HUES48 (cell line): ENCODE measurements at regions not wholly inside any gene's neighbourhood (a gene's known extent, or its start where the extent isn't known, plus 50 kb on each side); places are given as distances from the start of the nearest gene placed in this dataset.

Source experiments
- H3K27ac ChIP-seq: one replicate; pipeline ENCODE4 v1.7.0; 2013; ENCODE audit warnings: low read depth, low read length, inconsistent platforms
- H3K27me3 ChIP-seq: 2 replicates; pipeline ENCODE4 v1.6.1; 2013; ENCODE audit warnings: mild to moderate bottlenecking, low read length; ENCODE audit not compliant: control insufficient read depth, insufficient read depth
- H3K36me3 ChIP-seq: 2 replicates; pipeline ENCODE4 v1.6.1; 2013; ENCODE audit warnings: low read length; ENCODE audit not compliant: control insufficient read depth, insufficient read depth
- H3K4me1 ChIP-seq: 2 replicates; pipeline ENCODE4 v1.6.1; 2013; ENCODE audit warnings: mild to moderate bottlenecking, low read length; ENCODE audit not compliant: control insufficient read depth, insufficient read depth
- H3K4me3 ChIP-seq: 2 replicates; pipeline ENCODE4 v1.5.1; 2013; ENCODE audit warnings: mild to moderate bottlenecking, low read depth, low read length
- H3K9ac ChIP-seq: 2 replicates; pipeline ENCODE4 v1.6.1; 2013; ENCODE audit warnings: mild to moderate bottlenecking, low read depth, low read length, moderate library complexity
- H3K9me3 ChIP-seq: 2 replicates; pipeline ENCODE4 v1.6.1; 2013; ENCODE audit warnings: low read length; ENCODE audit not compliant: control insufficient read depth, insufficient read depth

GRCh38 chr6:84417260-84417659 lies 189.8 kb upstream of the CEP162 start:
- H3K9me3 ChIP-seq, result no peaks in the 10 kb centered on the region

GRCh38 chr6:84416043-84416657 lies 188.7 kb upstream of the CEP162 start:
- Histone ChIP-seq H3K27ac (no peak overlapping the region), H3K9me3 (no peaks in the 10 kb centered on the region), H3K9ac (no peak overlapping the region), H3K27me3 (no peaks in the 10 kb centered on the region), H3K4me3 (no peak overlapping the region), H3K36me3 (no peaks in the 10 kb centered on the region), H3K4me1 (no peaks in the 10 kb centered on the region; the same call in 1 of the 2 replicates)

More at GRCh38 chr6:84417260-84417659, 189.8 kb upstream of the CEP162 start:
- Histone ChIP-seq H3K27ac (no peak overlapping the region), H3K27me3 (no peaks in the 10 kb centered on the region; the same call in 1 of the 2 replicates), H3K4me1 (peaks cover 4% of the 10 kb centered on the region), H3K4me3 (no peak overlapping the region), H3K9ac (no peak overlapping the region), H3K36me3 (no peaks in the 10 kb centered on the region)

GRCh38 chr6:84415517-84415916 lies 188.1 kb upstream of the CEP162 start:
- no peak overlapping the region for H3K27ac ChIP-seq
- H3K4me1 ChIP-seq, result no peaks in the 10 kb centered on the region; the same call in 1 of the 2 replicates
- H3K36me3 ChIP-seq, result no peaks in the 10 kb centered on the region
- H3K9ac ChIP-seq, result no peak overlapping the region
- no peaks in the 10 kb centered on the region for H3K9me3 ChIP-seq
- no peaks in the 10 kb centered on the region for H3K27me3 ChIP-seq
- H3K4me3 ChIP-seq, result no peak overlapping the region

- H3K9ac ChIP-seq, result no peak overlapping the region
- H3K4me1 ChIP-seq, result no peaks in the 10 kb centered on the region; the same call in 1 of the 2 replicates
- no peaks in the 10 kb centered on the region for H3K27me3 ChIP-seq
These were observed 187.6 kb upstream of the CEP162 start for GRCh38 chr6:84415068-84415467.

GRCh38 chr6:84414531-84414930 lies 187.1 kb upstream of the CEP162 start:
- no peak overlapping the region for H3K4me3 ChIP-seq
- H3K9me3 ChIP-seq, result no peaks in the 10 kb centered on the region
- H3K27me3 ChIP-seq, result no peaks in the 10 kb centered on the region
- H3K27ac ChIP-seq, result no peak overlapping the region
- no peaks in the 10 kb centered on the region; the same call in 1 of the 2 replicates for H3K4me1 ChIP-seq
- H3K9ac ChIP-seq, result no peak overlapping the region
- no peaks in the 10 kb centered on the region for H3K36me3 ChIP-seq

More at GRCh38 chr6:84415068-84415467, 187.6 kb upstream of the CEP162 start:
- Histone ChIP-seq H3K27ac (no peak overlapping the region), H3K9me3 (no peaks in the 10 kb centered on the region), H3K4me3 (no peak overlapping the region), H3K36me3 (no peaks in the 10 kb centered on the region)

- Histone ChIP-seq H3K4me1 (no peaks in the 10 kb centered on the region; the same call in 1 of the 2 replicates), H3K27me3 (no peaks in the 10 kb centered on the region), H3K4me3 (no peak overlapping the region), H3K27ac (no peak overlapping the region), H3K9ac (no peak overlapping the region), H3K36me3 (no peaks in the 10 kb centered on the region), H3K9me3 (no peaks in the 10 kb centered on the region)
These were observed 183.7 kb upstream of the CEP162 start for GRCh38 chr6:84411060-84411629.

- Histone ChIP-seq H3K4me3 (no peak overlapping the region), H3K9me3 (no peaks in the 10 kb centered on the region), H3K36me3 (no peaks in the 10 kb centered on the region), H3K4me1 (no peaks in the 10 kb centered on the region), H3K9ac (no peak overlapping the region), H3K27me3 (no peaks in the 10 kb centered on the region), H3K27ac (no peak overlapping the region)
These were observed 182.5 kb upstream of the CEP162 start for GRCh38 chr6:84409911-84410310.

GRCh38 chr6:84408028-84408427 lies 180.6 kb upstream of the CEP162 start:
- Histone ChIP-seq H3K36me3 (no peaks in the 10 kb centered on the region), H3K4me3 (no peak overlapping the region), H3K4me1 (no peaks in the 10 kb centered on the region), H3K9me3 (no peaks in the 10 kb centered on the region), H3K27ac (no peak overlapping the region), H3K27me3 (no peaks in the 10 kb centered on the region), H3K9ac (no peak overlapping the region)

GRCh38 chr6:84403545-84403944 lies 176.1 kb upstream of the CEP162 start:
- H3K27me3 ChIP-seq, result no peaks in the 10 kb centered on the region
- no peak overlapping the region for H3K4me3 ChIP-seq
- no peak overlapping the region for H3K9ac ChIP-seq
- H3K4me1 ChIP-seq, result no peaks in the 10 kb centered on the region
- no peak overlapping the region for H3K27ac ChIP-seq
- H3K36me3 ChIP-seq, result no peaks in the 10 kb centered on the region
- H3K9me3 ChIP-seq, result no peaks in the 10 kb centered on the region

- Histone ChIP-seq H3K4me1 (no peaks in the 10 kb centered on the region), H3K9me3 (no peaks in the 10 kb centered on the region), H3K4me3 (no peak overlapping the region), H3K27ac (no peak overlapping the region), H3K36me3 (no peaks in the 10 kb centered on the region), H3K9ac (no peak overlapping the region), H3K27me3 (no peaks in the 10 kb centered on the region)
These were observed 171.6 kb upstream of the CEP162 start for GRCh38 chr6:84399003-84399402.

- no peak overlapping the region for H3K9ac ChIP-seq
- no peak overlapping the region for H3K27ac ChIP-seq
- H3K27me3 ChIP-seq, result no peaks in the 10 kb centered on the region
- H3K9me3 ChIP-seq, result no peaks in the 10 kb centered on the region
- no peaks in the 10 kb centered on the region for H3K36me3 ChIP-seq
- H3K4me3 ChIP-seq, result no peak overlapping the region
- H3K4me1 ChIP-seq, result no peaks in the 10 kb centered on the region
These were observed 164.8 kb upstream of the CEP162 start for GRCh38 chr6:84392261-84392660.
